SK-N-MC (cell line): ENCODE measurements at regions not wholly inside any gene's neighbourhood (a gene's known extent, or its start where the extent isn't known, plus 50 kb on each side); places are given as distances from the start of the nearest gene placed in this dataset.

ENCODE experiments used
- DNase-seq: peaks from one replicate; pipeline ENCODE4 v3.0.0-alpha.2; 2011; ENCODE audit warnings: low read depth, low spot score
- H3K27ac ChIP-seq: fragments of 200-600 bp; sonication (generic); 2 replicates; pipeline ENCODE4 v1.5.1; 2016; ENCODE audit warnings: mixed run types
- H3K36me3 ChIP-seq: fragments of 200-600 bp; sonication (generic); 2 replicates; pipeline ENCODE4 v1.6.1; 2017; ENCODE audit warnings: antibody characterized with exemption, low read length, mixed read lengths; ENCODE audit not compliant: insufficient read depth
- H3K4me3 ChIP-seq: fragments of 200-600 bp; sonication (generic); 2 replicates; pipeline ENCODE4 v1.5.1; 2016
- H3K9ac ChIP-seq: fragments of 200-600 bp; sonication (generic); 2 replicates; pipeline ENCODE4 v1.8.0; 2017; ENCODE audit warnings: mixed run types, mixed read lengths; ENCODE audit not compliant: insufficient read length
- H3K9me3 ChIP-seq: fragments of 200-600 bp; sonication (generic); 2 replicates; pipeline ENCODE4 v1.6.1; 2017; ENCODE audit warnings: low read depth, mild to moderate bottlenecking, antibody characterized with exemption, low read length, moderate library complexity, mixed read lengths
- EZH2 ChIP-seq: fragments of 200-600 bp; sonication (generic); IDR thresholded peaks from one replicate; pipeline ENCODE4 v1.6.1; 2017; ENCODE audit warnings: antibody characterized with exemption
- FOXP2 ChIP-seq: optimal IDR thresholded peaks from 2 replicates; pipeline ENCODE3; 2011; ENCODE audit warnings: mild to moderate bottlenecking, moderate library complexity; ENCODE audit not compliant: insufficient read depth; ENCODE audit errors: extremely low read length, control extremely low read depth
- POLR2AphosphoS5 ChIP-seq: IDR thresholded peaks from 2 replicates; pipeline ENCODE4 v1.6.1; 2012; ENCODE audit warnings: mild to moderate bottlenecking, low read depth, low read length, borderline replicate concordance

GRCh38 chr6:134675110-134676054, 274.5 kb downstream of the ALDH8A1 start:
- TF ChIP-seq POLR2AphosphoS5: no peak
- TF ChIP-seq EZH2: no peak
- no peak for TF ChIP-seq FOXP2
- Histone ChIP-seq H3K27ac (peak overlapping the region; percentile 90; the same call in 1 of the 2 replicates), H3K36me3 (no peaks in the 10 kb centered on the region), H3K9ac (no peak overlapping the region), H3K4me3 (no peak overlapping the region), H3K9me3 (no peaks in the 10 kb centered on the region)
- DNase-seq: no peak

GRCh38 chr6:134674562-134674961, 275.3 kb downstream of the ALDH8A1 start:
- TF ChIP-seq FOXP2 (no peak), POLR2AphosphoS5 (no peak), EZH2 (no peak)
- Histone ChIP-seq H3K4me3 (no peak overlapping the region), H3K9ac (no peak overlapping the region), H3K9me3 (no peaks in the 10 kb centered on the region), H3K36me3 (no peaks in the 10 kb centered on the region), H3K27ac (no peak overlapping the region)
- no peak for DNase-seq

GRCh38 chr6:134669485-134669884, 280.4 kb downstream of the ALDH8A1 start:
- Histone ChIP-seq H3K27ac (no peak overlapping the region), H3K9ac (no peak overlapping the region), H3K4me3 (no peak overlapping the region), H3K36me3 (no peaks in the 10 kb centered on the region), H3K9me3 (no peaks in the 10 kb centered on the region)
- TF ChIP-seq FOXP2: no peak
- no peak for TF ChIP-seq POLR2AphosphoS5
- TF ChIP-seq EZH2: no peak
- DNase-seq: no peak

GRCh38 chr6:134667111-134667510, 282.8 kb downstream of the ALDH8A1 start:
- H3K9me3 ChIP-seq: no peaks in the 10 kb centered on the region
- TF ChIP-seq FOXP2 (no peak), POLR2AphosphoS5 (no peak), EZH2 (no peak)
- DNase-seq: no peak

GRCh38 chr6:134666125-134666524, 283.8 kb downstream of the ALDH8A1 start:
- no peak for TF ChIP-seq POLR2AphosphoS5
- TF ChIP-seq EZH2: no peak
- TF ChIP-seq FOXP2: no peak
- Histone ChIP-seq H3K9ac (no peak overlapping the region), H3K36me3 (no peaks in the 10 kb centered on the region), H3K4me3 (no peak overlapping the region), H3K9me3 (no peaks in the 10 kb centered on the region), H3K27ac (no peak overlapping the region)
- DNase-seq: no peak

More at GRCh38 chr6:134667111-134667510, 282.8 kb downstream of the ALDH8A1 start:
- Histone ChIP-seq H3K36me3 (no peaks in the 10 kb centered on the region), H3K4me3 (no peak overlapping the region), H3K9ac (no peak overlapping the region), H3K27ac (no peak overlapping the region)

GRCh38 chr6:134665029-134665723, 284.7 kb downstream of the ALDH8A1 start:
- no peak for DNase-seq
- Histone ChIP-seq H3K36me3 (no peaks in the 10 kb centered on the region), H3K27ac (no peak overlapping the region), H3K9me3 (no peaks in the 10 kb centered on the region), H3K4me3 (no peak overlapping the region), H3K9ac (no peak overlapping the region)
- no peak for TF ChIP-seq POLR2AphosphoS5
- TF ChIP-seq EZH2: no peak
- TF ChIP-seq FOXP2: no peak

GRCh38 chr6:134663800-134664535, 285.9 kb downstream of the ALDH8A1 start:
- no peak overlapping the region for H3K9ac ChIP-seq
- no peaks in the 10 kb centered on the region for H3K9me3 ChIP-seq
- no peak overlapping the region for H3K4me3 ChIP-seq
- TF ChIP-seq EZH2 (no peak), FOXP2 (no peak), POLR2AphosphoS5 (no peak)
- H3K36me3 ChIP-seq: no peaks in the 10 kb centered on the region
- no peak overlapping the region for H3K27ac ChIP-seq
- DNase-seq: no peak

- no peak overlapping the region for H3K4me3 ChIP-seq
- H3K9me3 ChIP-seq: no peaks in the 10 kb centered on the region
- DNase-seq: no peak
- no peak for TF ChIP-seq FOXP2
- TF ChIP-seq POLR2AphosphoS5: no peak
- TF ChIP-seq EZH2: no peak
- H3K9ac ChIP-seq: no peak overlapping the region
- H3K36me3 ChIP-seq: no peaks in the 10 kb centered on the region
- no peak overlapping the region for H3K27ac ChIP-seq
Observed at GRCh38 chr6:134663356-134663755, 286.5 kb downstream of the ALDH8A1 start.
